Endothelial cell of hepatic sinusoid (primary cell): ENCODE measurements at regions not wholly inside any gene's neighbourhood (a gene's known extent, or its start where the extent isn't known, plus 50 kb on each side); places are given as distances from the start of the nearest gene placed in this dataset.

Experiments used
- in situ Hi-C: cut with HindIII; loops from 2 replicates; pipeline ENCODE4 v1.10.0; 2017; ENCODE audit warnings: low sequenced_read_pairs

- in situ Hi-C loops, result no loop called here
Measured at GRCh38 chr15:29919380-29919881, 97.2 kb upstream of the TJP1 start.

DNA sequence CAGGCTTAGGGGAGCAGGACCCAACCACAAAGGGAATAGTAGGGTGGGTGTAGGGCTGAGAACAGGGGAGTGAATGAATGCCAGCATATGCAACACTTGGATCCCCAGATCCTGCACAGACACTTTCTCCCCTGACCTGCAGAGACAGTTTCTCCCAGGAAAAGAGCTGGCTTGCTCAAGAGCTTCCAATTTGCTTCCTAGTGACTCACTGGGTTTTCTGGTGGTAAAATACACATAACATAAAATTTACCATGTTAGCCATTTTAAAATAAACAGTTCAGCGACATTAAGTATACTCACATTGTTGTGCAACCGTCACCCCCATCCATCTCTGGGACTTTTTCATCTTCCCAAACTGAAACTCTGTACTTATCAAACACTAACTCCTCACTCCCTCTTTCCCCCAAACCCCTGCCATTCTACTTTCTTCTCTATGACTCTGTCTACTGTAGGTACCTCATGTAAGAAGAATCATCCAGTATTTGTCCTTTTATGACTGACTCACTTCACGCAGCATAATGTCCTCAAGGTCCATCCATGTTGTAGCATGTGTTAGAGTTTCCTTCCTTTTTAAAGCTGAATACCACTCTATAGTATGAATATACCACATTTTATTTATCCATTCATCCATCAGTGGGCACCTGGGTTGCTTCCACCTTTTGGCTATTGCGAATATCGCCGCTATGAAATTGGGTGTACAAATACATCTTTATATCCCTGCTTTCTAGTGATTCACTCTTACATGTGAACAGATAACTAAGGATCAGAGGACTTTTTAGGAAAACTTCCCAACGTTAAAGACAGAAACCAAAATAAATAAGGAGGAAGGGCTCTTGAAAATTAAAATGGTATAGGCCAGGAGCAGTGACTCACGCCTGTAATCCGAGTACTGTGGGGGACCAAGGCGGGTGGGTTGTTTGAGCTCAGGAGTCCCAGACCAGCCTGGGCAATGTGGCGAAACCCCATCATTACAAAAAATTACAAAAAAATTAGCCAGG, 95.6 kb upstream of the TJP1 start:
- in situ Hi-C loops, result no loop called here

DNA sequence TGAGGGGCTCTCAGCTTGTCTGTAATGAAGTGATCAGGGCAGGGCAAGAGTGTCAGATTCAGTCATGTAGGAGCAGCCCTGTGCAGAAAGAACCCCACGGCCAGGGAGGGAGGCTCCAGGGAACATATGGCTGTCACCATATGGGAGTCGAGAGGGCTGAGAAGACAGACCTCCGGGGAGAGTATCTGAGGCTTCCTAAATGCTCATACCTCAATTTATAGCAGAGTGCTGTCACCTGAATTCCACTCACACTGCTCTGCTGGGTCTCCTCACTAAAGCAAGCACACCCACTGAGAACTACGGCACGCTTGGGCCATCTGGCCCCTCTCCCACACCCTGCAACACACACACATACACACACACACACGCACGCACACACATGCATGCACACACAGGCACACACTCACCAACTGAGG, 92.3 kb upstream of the TJP1 start:
- in situ Hi-C loops, result no loop called here

GRCh38 chr15:29913528-29914135, 91.4 kb upstream of the TJP1 start:
- in situ Hi-C loops, result no loop called here

GRCh38 chr15:29911705-29912104, 89.4 kb upstream of the TJP1 start:
- in situ Hi-C loops, result no loop called here

GRCh38 chr15:29910068-29910467, 87.8 kb upstream of the TJP1 start:
- in situ Hi-C loops, result no loop called here

GRCh38 chr15:29904757-29905417, 82.6 kb upstream of the TJP1 start:
- in situ Hi-C loops, result no loop called here

GRCh38 chr15:29903785-29904464, 81.7 kb upstream of the TJP1 start:
- in situ Hi-C loops, result no loop called here

- in situ Hi-C loops, result no loop called here
Measured at GRCh38 chr15:29903028-29903427, 80.8 kb upstream of the TJP1 start.

GRCh38 chr15:29900237-29901189, 78.2 kb upstream of the TJP1 start:
- in situ Hi-C loops, result no loop called here

DNA sequence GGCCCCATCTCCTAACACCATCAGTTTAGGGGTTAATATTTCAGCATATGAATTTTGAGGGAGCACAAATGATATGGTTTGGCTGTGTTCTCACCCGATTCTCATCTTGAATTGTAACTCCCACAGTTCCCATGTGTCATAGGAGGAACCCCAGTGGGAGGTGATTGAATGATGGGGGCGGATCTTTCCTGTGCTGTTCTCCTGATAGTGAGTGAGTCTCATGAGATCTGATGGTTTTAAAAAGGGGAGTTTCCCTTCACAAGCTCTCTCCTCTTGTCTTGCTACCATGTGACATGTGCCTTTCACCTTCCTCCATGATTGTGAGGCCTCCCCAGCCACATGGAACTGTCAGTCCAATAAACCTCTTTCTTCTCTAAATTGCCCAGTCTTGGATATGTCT, 73.8 kb upstream of the TJP1 start:
- in situ Hi-C loops, result no loop called here

DNA sequence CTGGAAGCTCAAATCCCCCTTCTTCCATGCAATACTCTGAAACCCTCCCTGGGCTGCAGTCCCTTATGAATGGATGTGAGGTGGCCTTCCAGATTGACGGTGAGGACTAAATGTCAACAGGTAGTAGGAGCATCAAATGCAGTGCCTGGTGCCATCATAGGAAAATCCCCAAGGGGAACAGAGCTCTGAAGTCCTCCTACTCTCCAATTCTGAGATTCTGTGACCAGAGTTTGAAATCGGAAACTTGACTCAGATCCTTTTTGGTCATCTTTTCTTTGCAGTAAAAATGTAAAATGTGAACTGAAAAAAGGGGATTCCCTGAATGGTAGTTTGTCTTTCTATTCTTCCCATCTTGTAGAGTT, 68.8 kb upstream of the TJP1 start:
- in situ Hi-C loops, result no loop called here

DNA sequence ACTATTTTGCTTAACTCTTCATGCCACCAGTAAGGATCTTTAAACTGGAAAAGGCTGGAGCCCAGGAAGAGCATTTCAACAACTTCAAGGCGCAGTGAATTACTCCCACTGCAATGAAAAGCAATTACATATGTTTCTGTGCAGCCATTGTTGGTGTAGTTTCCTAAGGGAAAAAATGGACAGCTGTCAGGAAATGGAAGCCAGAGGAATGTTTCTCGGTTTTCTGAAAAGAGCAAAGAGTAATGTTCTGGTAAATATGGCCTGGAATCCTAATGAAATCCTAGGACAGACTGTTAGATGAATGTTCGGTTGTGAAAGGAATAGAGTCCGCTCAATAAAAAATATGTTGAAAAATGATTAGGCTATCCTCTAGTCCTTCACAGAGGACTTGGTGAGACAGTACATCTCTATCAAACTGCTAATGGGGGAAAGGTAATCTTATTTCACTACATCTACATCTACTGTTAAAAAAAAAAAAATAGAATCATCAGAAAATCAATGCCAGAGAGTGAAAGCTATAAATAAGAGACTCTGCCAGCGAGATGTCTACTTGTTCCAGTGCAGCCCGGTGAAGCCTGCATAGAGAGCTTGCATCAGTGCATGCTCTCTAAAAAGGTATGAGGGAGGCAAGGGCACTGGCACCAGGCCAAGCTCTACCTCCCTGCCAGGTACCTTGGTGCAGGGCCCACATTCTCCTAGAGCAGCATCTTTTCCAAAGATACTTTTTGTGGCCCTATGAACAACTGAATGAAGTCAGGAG, 68.2 kb upstream of the TJP1 start:
- in situ Hi-C loops, result no loop called here

DNA sequence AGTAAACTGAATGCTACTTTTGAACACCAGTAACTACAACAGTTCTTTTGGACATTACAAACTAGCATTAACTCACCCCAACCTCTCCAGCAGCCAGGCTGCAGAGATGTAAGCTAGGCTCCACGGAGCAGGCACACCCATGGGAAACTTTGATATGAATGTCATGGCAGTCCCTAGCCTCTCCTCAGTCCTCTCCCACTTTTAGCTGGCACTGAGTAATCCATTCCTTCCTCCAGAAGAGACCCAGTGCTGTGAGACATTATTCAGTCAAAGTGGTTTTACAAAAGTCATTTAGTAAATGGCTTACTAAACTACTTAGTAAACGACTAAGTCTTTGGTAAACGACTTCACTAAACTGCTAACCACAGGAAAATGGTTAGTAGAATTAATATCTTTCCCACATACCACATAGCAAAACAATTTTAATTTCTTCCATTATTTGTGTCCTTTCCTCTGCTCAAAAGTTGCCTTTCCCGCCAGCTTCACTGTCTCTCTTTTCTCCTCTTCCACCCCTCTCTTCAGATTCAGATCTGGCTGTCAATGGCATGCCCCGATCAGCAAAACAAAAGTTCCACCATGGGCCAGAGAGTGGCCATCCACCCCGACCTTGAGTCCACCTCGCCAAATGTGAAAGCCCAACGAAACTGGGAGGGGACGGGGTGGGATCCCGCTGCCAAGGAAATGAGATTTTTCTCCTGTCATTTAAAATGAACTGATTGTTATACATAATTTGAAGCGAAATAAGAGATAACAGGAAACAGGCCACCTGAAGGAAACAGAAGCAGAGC, 67.5 kb upstream of the TJP1 start:
- in situ Hi-C loops, result no loop called here

DNA sequence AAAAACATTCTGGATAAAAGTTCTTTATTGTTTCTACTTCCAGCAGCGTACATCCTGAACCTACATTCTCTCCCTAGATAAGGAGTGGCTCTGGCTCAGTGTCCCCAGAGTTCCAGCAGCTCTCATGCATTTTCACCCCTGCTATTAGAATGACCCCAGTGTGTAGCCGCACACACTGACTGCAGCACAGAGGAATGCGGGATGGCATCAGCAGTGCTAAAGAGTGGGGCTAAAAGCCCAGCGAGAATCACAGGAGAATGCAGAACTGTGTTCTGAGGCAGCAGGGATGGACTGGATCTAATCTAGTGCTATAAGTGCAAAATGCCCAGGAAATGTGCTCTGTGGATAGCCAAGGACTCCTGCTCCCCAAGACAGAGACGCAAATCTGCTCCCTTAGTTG, 66.4 kb upstream of the TJP1 start:
- in situ Hi-C loops, result no loop called here

DNA sequence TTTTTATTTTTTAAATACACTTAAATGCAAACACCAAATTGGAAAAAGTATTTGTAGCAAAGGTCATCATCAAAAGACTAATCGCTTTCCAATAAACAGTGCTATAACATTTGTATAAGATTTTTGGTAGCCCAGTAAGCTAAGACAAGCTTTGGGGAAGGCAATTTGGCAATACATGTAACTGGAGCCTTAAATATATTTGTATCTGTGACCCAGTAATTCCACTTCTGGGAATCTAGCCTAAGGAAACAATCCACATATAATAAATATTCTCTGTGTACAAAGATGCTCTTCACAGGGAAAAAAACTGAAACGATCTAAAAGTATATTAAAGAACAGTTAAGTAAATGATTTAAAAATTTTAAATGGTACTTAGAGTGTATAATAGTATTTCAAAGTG, 65.5 kb upstream of the TJP1 start:
- in situ Hi-C loops, result no loop called here

DNA sequence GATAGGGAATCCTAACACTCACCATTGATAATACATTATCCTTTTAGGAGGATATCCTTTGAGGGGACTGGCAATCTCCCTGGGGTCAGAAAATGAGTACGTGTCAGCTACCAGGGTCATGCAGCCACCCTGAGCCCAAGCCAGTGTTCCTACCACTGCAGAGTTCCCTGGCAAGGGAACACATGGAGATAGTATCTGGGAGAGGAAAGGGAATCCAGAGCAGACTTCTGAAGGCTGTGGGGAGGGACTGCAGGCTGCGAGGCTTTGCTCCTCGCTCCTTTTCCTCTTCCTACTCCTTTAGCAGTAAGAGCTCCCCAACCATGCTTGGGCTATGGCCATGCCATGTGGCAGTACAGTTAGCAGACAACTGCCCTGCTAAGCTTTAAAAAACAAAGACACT, 62.9 kb upstream of the TJP1 start:
- in situ Hi-C loops, result no loop called here

GRCh38 chr15:29883126-29883525, 60.9 kb upstream of the TJP1 start:
- in situ Hi-C loops, result no loop called here
